HFF-Myc (cell line): ENCODE measurements at regions not wholly inside any gene's neighbourhood (a gene's known extent, or its start where the extent isn't known, plus 50 kb on each side); places are given as distances from the start of the nearest gene placed in this dataset.

Source experiments
- DNase-seq: peaks from one replicate; pipeline ENCODE4 v3.0.0-alpha.2; 2011; ENCODE audit warnings: low read depth; ENCODE audit errors: extremely low read depth
- H3K4me3 ChIP-seq: replicated peaks from 2 replicates; pipeline ENCODE4 v1.5.1; 2011; ENCODE audit warnings: low read depth, mild to moderate bottlenecking, control low read depth, low read length
- TF ChIP-seq, protein P1 (sequence below): IDR thresholded peaks from 2 replicates; pipeline ENCODE4 v1.5.1; 2012; ENCODE audit warnings: mild to moderate bottlenecking, low read depth, low read length, control low read depth; ENCODE audit errors: missing control alignments

DNA sequence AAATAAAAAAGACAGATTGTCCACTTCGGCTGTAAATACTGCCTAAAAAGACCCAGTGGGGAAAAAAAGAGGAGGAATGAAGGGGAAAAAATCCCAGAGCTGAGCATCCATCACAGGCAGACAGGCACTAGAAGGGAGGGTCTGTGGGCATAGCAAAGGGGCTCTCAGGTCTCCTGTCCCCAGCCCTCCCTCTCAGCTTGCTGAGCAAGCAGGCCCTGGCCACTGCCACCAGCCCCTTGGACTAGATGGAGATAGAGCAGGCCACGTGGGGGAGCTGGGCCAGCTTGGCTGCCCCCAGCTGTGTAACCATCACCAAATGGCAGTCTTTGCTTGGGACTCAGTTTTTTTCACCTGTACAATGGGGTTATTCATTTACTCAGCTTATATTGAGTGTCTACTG is 141.6 kb upstream of the UNC5B start:
- no peak overlapping the region for H3K4me3 ChIP-seq
- TF ChIP-seq, protein P1, sequence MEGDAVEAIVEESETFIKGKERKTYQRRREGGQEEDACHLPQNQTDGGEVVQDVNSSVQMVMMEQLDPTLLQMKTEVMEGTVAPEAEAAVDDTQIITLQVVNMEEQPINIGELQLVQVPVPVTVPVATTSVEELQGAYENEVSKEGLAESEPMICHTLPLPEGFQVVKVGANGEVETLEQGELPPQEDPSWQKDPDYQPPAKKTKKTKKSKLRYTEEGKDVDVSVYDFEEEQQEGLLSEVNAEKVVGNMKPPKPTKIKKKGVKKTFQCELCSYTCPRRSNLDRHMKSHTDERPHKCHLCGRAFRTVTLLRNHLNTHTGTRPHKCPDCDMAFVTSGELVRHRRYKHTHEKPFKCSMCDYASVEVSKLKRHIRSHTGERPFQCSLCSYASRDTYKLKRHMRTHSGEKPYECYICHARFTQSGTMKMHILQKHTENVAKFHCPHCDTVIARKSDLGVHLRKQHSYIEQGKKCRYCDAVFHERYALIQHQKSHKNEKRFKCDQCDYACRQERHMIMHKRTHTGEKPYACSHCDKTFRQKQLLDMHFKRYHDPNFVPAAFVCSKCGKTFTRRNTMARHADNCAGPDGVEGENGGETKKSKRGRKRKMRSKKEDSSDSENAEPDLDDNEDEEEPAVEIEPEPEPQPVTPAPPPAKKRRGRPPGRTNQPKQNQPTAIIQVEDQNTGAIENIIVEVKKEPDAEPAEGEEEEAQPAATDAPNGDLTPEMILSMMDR = no peak
- no peak for DNase-seq

DNA sequence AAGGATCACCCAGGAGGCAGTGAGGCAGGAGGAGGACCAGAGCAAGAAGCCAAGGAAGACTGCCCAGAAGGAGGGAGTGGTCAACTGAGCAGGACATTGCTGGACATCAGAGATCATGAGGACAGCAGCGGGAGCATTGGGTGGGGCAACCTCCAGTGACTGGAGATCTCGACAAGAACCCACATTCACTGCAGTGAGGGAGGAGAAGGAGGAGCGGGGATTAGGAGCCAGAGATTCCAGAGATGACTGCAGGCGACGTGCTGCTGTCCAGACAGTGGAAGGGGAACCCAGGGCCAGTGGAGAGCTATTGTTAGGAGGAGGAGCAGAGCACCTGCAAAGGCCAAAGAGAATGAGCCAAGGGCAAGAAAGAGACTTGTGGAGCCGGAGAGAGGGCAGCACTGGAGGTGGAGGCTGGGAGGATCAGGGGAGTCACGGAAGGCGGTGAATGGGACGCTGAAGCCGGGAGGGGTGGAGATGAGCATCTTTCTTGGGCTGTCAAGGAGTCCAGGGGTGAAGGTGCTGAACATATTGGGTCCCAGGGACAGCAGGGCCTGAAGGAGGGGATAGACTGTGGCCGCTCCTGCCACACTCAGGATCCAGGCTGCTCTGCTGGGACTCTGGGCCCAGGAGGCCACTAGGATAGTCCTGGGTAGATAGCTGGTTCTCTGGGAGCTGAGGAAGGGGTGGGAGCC is 140.1 kb upstream of the UNC5B start:
- TF ChIP-seq, protein P1 = no peak
- no peak for DNase-seq
- H3K4me3 ChIP-seq = no peak overlapping the region

DNA sequence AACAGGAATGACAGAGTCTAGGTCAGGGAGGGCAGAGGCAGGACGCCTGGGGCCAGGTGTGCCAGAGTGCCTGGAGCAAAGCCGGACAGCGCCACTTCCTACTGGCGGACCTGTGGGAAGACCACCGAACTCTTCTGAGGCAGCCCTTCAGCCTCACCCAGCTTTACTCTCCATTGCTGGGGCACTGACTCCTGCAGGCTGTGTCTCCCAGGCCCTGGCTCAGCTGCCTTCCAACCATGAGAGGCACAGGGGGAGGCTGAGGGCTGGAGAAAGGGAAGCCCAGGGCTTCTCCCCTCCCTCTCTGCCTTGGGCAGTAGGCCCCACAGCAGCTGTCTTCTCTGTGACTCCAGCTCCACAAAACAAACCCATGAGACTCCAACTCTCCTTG is 139.6 kb upstream of the UNC5B start:
- H3K4me3 ChIP-seq = no peak overlapping the region
- DNase-seq = no peak
- TF ChIP-seq, protein P1 = no peak

DNA sequence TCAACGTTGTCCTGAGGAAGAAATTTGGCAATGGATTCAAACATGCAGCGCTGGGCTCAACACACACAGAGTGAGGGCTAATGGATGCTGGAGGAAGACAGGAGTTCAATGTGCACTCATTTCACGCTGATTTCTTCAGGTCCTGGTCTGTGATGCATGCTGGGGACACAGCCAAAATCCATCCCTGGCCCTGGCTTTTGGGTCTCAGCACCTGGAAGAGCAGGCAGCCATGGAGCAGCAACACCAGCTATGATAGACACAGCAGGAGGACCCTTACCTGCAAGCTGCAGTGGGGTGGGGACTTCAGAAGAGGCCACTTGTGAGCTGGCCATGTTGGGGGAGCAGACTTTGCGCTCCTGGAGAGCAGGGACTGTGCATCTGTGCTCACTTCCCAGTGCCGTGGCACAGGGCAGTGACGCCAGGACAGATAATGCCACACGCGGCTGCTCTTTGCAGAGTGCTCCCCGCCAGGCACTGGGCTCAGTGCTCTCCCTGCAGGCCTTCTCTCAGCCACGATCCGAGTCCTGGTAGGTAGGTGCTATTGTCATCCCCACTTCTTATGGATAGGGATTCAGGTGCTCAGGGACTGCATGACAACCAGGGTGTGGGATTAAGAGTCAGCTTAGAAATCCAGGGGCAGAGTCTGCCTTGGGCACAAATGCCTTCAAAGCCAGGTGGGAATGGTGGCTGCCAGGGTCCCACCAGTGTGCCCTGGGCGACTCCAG is 138.8 kb upstream of the UNC5B start:
- no peak for DNase-seq
- TF ChIP-seq, protein P1 = no peak
- no peak overlapping the region for H3K4me3 ChIP-seq

DNA sequence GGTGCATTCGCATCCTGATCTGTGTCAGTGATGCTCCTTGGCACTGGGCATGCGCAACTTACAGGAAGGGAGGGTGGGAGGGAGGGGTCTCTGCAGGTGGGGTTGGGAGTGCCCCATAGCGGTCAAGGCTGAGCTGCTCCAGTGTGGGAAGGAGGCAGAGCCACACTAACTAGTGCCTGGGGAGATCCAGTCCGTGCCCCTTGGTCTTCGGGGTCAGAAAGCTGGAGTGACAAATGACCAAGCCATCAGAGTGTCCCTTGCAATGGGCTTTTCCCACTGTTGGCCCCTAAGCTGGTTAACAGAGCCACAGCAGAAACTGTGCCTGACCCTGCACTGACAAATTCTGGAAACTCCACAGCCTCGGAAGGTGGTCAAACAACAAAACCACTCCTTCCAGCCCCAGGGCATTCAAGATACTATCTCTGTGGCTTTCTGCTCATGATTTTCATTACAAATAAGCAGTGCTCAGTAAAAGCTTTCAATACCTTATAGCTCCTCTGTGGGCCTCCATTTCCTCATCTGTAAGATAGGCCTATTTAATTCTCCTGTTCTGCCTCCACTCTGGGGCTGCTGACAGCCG is 138.1 kb upstream of the UNC5B start:
- DNase-seq = no peak
- TF ChIP-seq, protein P1 = no peak
- H3K4me3 ChIP-seq = no peak overlapping the region

DNA sequence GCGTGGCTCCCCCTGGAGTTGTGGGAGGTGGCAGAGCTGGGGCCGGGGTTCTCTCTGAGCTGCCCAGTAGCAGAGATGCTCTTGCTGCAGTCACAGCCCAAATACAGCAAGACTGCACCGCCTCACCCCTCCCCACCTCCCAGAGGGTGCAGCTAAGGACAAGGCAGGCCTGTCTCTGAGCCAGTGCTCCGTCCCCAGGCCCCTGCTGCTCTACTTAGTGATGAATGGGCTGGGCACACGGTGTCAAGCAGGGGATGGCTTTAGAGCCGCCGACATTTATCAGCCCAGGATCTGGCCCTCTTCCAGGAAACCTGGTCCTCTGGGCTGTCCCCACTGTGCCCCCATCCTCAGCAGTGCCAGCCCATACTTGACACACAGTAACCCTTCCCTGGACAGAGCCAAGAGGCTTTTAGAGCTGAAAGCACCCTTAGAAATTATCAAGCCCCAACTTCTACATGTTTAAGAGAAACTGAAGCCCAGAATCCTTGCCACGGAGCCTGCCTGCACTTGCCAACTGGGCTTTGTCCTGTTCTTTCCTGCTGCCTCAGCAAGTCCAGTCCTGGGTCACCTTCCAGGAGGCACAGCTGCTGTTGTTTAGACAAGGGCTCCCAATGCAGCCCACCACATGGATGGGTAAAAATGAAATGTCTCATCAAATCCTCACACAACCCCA is 137.1 kb upstream of the UNC5B start:
- TF ChIP-seq, protein P1 = no peak
- no peak for DNase-seq
- H3K4me3 ChIP-seq = no peak overlapping the region
